GM12878 (cell line): ENCODE measurements at regions not wholly inside any gene's neighbourhood (a gene's known extent, or its start where the extent isn't known, plus 50 kb on each side); places are given as distances from the start of the nearest gene placed in this dataset.

Source experiments
- ATAC-seq: fragments of 200-7000 bp; cut with Tn5 transposase; 3 replicates; pipeline ENCODE4 v1.9.1; 2020; ENCODE audit warnings: mild to moderate bottlenecking, moderate library complexity
- BruUV-seq: library from RNA; stranded (reverse); fragments of 400-500 nt; replicated peaks from 2 replicates; lab custom pipeline; 2021; lab: Mats Ljungman, UMichigan
- CTCF ChIA-PET: fragments of 300-600 bp; sonication (Branson Sonifier 250); formaldehyde crosslinking; extraction: SDS; loops from one replicate; lab custom pipeline; 2021; ENCODE audit warnings: inconsistent platforms; lab: Yijun Ruan, JAX
- POLR2A ChIA-PET: fragments of 350-600 bp; formaldehyde crosslinking; extraction: SDS; loops from one replicate; lab custom pipeline; 2021; ENCODE audit warnings: inconsistent platforms; lab: Charles Lee
- RAD21 ChIA-PET: fragments of 300-600 bp; sonication (Branson Sonifier 250); formaldehyde crosslinking; loops from one replicate; lab custom pipeline; 2023; ENCODE audit warnings: antibody characterized with exemption; ENCODE audit not compliant: unreplicated experiment; lab: Charles Lee
- SMC1A ChIA-PET: fragments of 300-600 bp; sonication (Branson Sonifier 250); formaldehyde crosslinking; loops from one replicate; lab custom pipeline; 2023; ENCODE audit not compliant: unreplicated experiment, uncharacterized antibody; lab: Charles Lee
- DNase-seq: peaks from one replicate; pipeline ENCODE4 v3.0.0-alpha.2; 2011; ENCODE audit warnings: low read depth, low spot score
- FAIRE-seq: peaks from 3 replicates; lab custom pipeline; 2011; peaks lifted over from hg19 to GRCh38; lab: Jason Lieb, UNC
- H2AFZ ChIP-seq: 2 replicates; pipeline ENCODE4 v1.6.0; 2011; ENCODE audit warnings: low read depth, low read length, control low read depth; ENCODE audit not compliant: control insufficient read depth
- H3K27ac ChIP-seq: 2 replicates; pipeline ENCODE4 v1.5.1; 2011; ENCODE audit warnings: control low read depth; ENCODE audit not compliant: control insufficient read depth, insufficient read depth
- H3K27me3 ChIP-seq, 2 experiments: replicated peaks in 1 of 2; 2 replicates each; pipeline versions ENCODE4 v1.6.0 to v1.6.1; 2011; ENCODE audit warnings: low read length in 1 of 2; ENCODE audit not compliant: control insufficient read depth in 2 of 2, insufficient read depth in 2 of 2
- H3K36me3 ChIP-seq, 2 experiments: 2 replicates each; pipeline ENCODE4 v1.5.1; 2011; ENCODE audit warnings: low read length in 1 of 2; ENCODE audit not compliant: control insufficient read depth in 2 of 2, insufficient read depth in 2 of 2
- H3K4me1 ChIP-seq: 2 replicates; pipeline ENCODE4 v1.6.1; 2011; ENCODE audit warnings: mild to moderate bottlenecking, low read length, moderate library complexity, mixed read lengths; ENCODE audit not compliant: control insufficient read depth, insufficient read depth
- H3K4me2 ChIP-seq: 2 replicates; pipeline ENCODE4 v1.6.0; 2011; ENCODE audit warnings: control low read depth; ENCODE audit not compliant: control insufficient read depth, insufficient read depth
- H3K4me3 ChIP-seq: fragments of 200-600 bp; sonication (generic); 2 replicates; pipeline ENCODE4 v1.5.1; 2016
- H3K79me2 ChIP-seq: 2 replicates; pipeline ENCODE4 v1.6.0; 2011; ENCODE audit warnings: low read length; ENCODE audit not compliant: control insufficient read depth, insufficient read depth
- H3K9ac ChIP-seq: 2 replicates; pipeline ENCODE4 v1.8.0; 2011; ENCODE audit warnings: low read length, control low read depth, mixed read lengths; ENCODE audit not compliant: control insufficient read depth, insufficient read depth
- H3K9me3 ChIP-seq: replicated peaks from 3 replicates; pipeline ENCODE4 v1.5.1; 2011; ENCODE audit warnings: mild to moderate bottlenecking, low read length; ENCODE audit not compliant: control insufficient read depth, insufficient read depth
- H4K20me1 ChIP-seq: 2 replicates; pipeline ENCODE4 v1.6.0; 2011; ENCODE audit not compliant: control insufficient read depth, insufficient read depth
- ATF7 ChIP-seq: fragments of 450-650 bp; IDR thresholded peaks from 2 replicates; pipeline ENCODE4 v1.6.1; 2016; ENCODE audit warnings: low read depth, mild to moderate bottlenecking
- BCLAF1 ChIP-seq: fragments of 450-650 bp; IDR thresholded peaks from 2 replicates; pipeline ENCODE4 v1.6.1; 2017; ENCODE audit warnings: antibody characterized with exemption, mild to moderate bottlenecking, moderate library complexity
- EGR1 ChIP-seq, 2 experiments: IDR thresholded peaks; 1 replicate in 1 of 2; 2 replicates in 1 of 2; pipeline ENCODE4 v1.6.1; 2011 to 2012; ENCODE audit warnings: low read depth in 2 of 2, low read length in 2 of 2, borderline replicate concordance in 1 of 2, mild to moderate bottlenecking in 1 of 2, moderate library complexity in 1 of 2
- GATAD2B ChIP-seq: fragments of 450-650 bp; conservative IDR thresholded peaks from 2 replicates; pipeline ENCODE4 v1.6.1; 2017; ENCODE audit warnings: low read depth, mild to moderate bottlenecking, moderate library complexity
- IKZF2 ChIP-seq, 2 experiments: fragments of 450-650 bp; IDR thresholded peaks; 2 replicates each; pipeline ENCODE4 v1.6.1; 2017; ENCODE audit warnings: mild to moderate bottlenecking in 2 of 2, moderate library complexity in 2 of 2
- KLF5 ChIP-seq: fragments of 450-650 bp; IDR thresholded peaks from 2 replicates; pipeline ENCODE4 v1.6.1; 2014; ENCODE audit warnings: mild to moderate bottlenecking; ENCODE audit not compliant: partially characterized antibody
- MEF2B ChIP-seq: fragments of 450-650 bp; IDR thresholded peaks from 2 replicates; pipeline ENCODE4 v1.6.1; 2018; ENCODE audit warnings: mild to moderate bottlenecking, moderate library complexity; ENCODE audit not compliant: partially characterized antibody, poor library complexity, severe bottlenecking
- MYC ChIP-seq: IDR thresholded peaks from 2 replicates; pipeline ENCODE4 v1.6.1; 2011; ENCODE audit warnings: mild to moderate bottlenecking, low read length, moderate library complexity, inconsistent platforms; ENCODE audit not compliant: insufficient read depth, insufficient replicate concordance, insufficient read length, severe bottlenecking
- NR2F1 ChIP-seq: fragments of 450-650 bp; conservative IDR thresholded peaks from 2 replicates; pipeline ENCODE4 v1.6.1; 2017; ENCODE audit warnings: mild to moderate bottlenecking
- PAX8 ChIP-seq: fragments of 450-650 bp; IDR thresholded peaks from 2 replicates; pipeline ENCODE4 v1.6.1; 2017; ENCODE audit warnings: mild to moderate bottlenecking, moderate library complexity
- PKNOX1 ChIP-seq: fragments of 450-650 bp; IDR thresholded peaks from 2 replicates; pipeline ENCODE4 v1.6.1; 2016; ENCODE audit warnings: mild to moderate bottlenecking
- RBBP5 ChIP-seq: fragments of 200-600 bp; sonication (generic); conservative IDR thresholded peaks from 2 replicates; pipeline ENCODE4 v1.6.1; 2016
- TBL1XR1 ChIP-seq: IDR thresholded peaks from 2 replicates; pipeline ENCODE4 v1.6.1; 2012; ENCODE audit warnings: low read depth, low read length, improper control_type of control experiment
- WGBS: methylation state at CpG from one replicate; pipeline ENCODE4 v1.1.6; 2016; ENCODE audit warnings: low lambda C conversion rate; ENCODE audit not compliant: insufficient replicate concordance, insufficient coverage; ENCODE audit errors: missing lambda C conversion rate; 5-methylcytosine and 5-hydroxymethylcytosine counted together
- in situ Hi-C: fragments of 300-500 bp; cut with MboI; formaldehyde crosslinking; loops from 9 replicates; pipeline ENCODE4 v1.14.3; 2018; ENCODE audit warnings: mixed read lengths
- intact Hi-C: fragments of 100-400 bp; cut with micrococcal nuclease; formaldehyde crosslinking; loops from one replicate; pipeline ENCODE4 v1.14.2; 2022; ENCODE audit not compliant: unreplicated experiment

GRCh38 chr11:100632941-100633452 lies 54.1 kb upstream of the ARHGAP42 start:
- DNase-seq (no peak), FAIRE-seq (no peak)
- in situ Hi-C loops = no loop called here
- BruUV-seq = no TSS peak
- Histone ChIP-seq H3K36me3 (no peaks in the 10 kb centered on the region), H3K27me3 (no peaks in the 10 kb centered on the region)
- no peak for TF ChIP-seq GATAD2B
- no peak for TF ChIP-seq PKNOX1
- TF ChIP-seq ATF7 = no peak
- TF ChIP-seq IKZF2 (IDR thresholded peaks at IDR 0.05) = no peak
- TF ChIP-seq TBL1XR1 = no peak
- no peak for TF ChIP-seq MYC
- no peak for TF ChIP-seq NR2F1
- TF ChIP-seq PAX8 = no peak
- TF ChIP-seq EGR1 (IDR thresholded peaks at IDR 0.05; ENCODE audit: borderline replicate concordance in 1 of 2, low read depth in 2 of 2, low read length in 2 of 2) = no peak
- TF ChIP-seq MEF2B = no peak
- TF ChIP-seq KLF5 = no peak
- TF ChIP-seq RBBP5 = no peak
- TF ChIP-seq BCLAF1 = no peak
- TF ChIP-seq, all 136 proteins: peak for 0
- no peaks in the 10 kb centered on the region for H4K20me1 ChIP-seq
- H3K4me1 ChIP-seq = no peaks in the 10 kb centered on the region
- POLR2A ChIA-PET = interaction anchor here (0.8 kb wide), 1 partner anchor 14 kb away, joined by 4 read pairs; no protein-coding TSS in a partner anchor
- SMC1A ChIA-PET = interaction anchor here (1.2 kb wide), 1 partner anchor 18 kb away, joined by 3 read pairs; no protein-coding TSS in a partner anchor
- CTCF ChIA-PET = no interaction called here
- intact Hi-C loops = no loop called here
- no peak overlapping the region for H2AFZ ChIP-seq
- H3K4me3 ChIP-seq = no peak overlapping the region
- 27% methylated on average over 5 of the region's 5 CpGs for WGBS
- no peaks in the 10 kb centered on the region for H3K79me2 ChIP-seq
- no peak overlapping the region for H3K4me2 ChIP-seq
- RAD21 ChIA-PET = no interaction called here
- no peak overlapping the region for H3K9ac ChIP-seq
- no peak overlapping the region for H3K27ac ChIP-seq
- ATAC-seq = no peak
- no peaks in the 10 kb centered on the region for H3K9me3 ChIP-seq
